SK-N-SH (cell line): ENCODE measurements at regions not wholly inside any gene's neighbourhood (a gene's known extent, or its start where the extent isn't known, plus 50 kb on each side); places are given as distances from the start of the nearest gene placed in this dataset.
A peak's percentile ranks its signal among the peaks of the same experiment; 100 is the strongest.

Source experiments
- CTCF ChIA-PET: fragments of 300-600, 350-600 bp; formaldehyde crosslinking; extraction: SDS; loops from one replicate; lab custom pipeline; 2021; lab: Yijun Ruan, JAX
- POLR2A ChIA-PET: fragments of 350-600 bp; sonication (Branson Sonifier 250); formaldehyde crosslinking; extraction: SDS; loops from one replicate; lab custom pipeline; 2020; ENCODE audit warnings: antibody characterized with exemption, inconsistent platforms; lab: Yijun Ruan, JAX
- DNase-seq: peaks from one replicate; pipeline ENCODE4 v3.0.0; 2012
- H2AFZ ChIP-seq: fragments of 200-600 bp; sonication (generic); 2 replicates; pipeline ENCODE4 v1.8.1; 2016; ENCODE audit warnings: antibody characterized with exemption, mild to moderate bottlenecking, low read depth
- H3F3A ChIP-seq: fragments of 200-600 bp; sonication (generic); replicated peaks from 2 replicates; pipeline ENCODE3; 2016; ENCODE audit warnings: antibody characterized with exemption, mild to moderate bottlenecking; ENCODE audit not compliant: insufficient read depth
- H3K27ac ChIP-seq, 2 experiments: fragments of 200-500 bp in 1 of 2; fragments of 200-600 bp in 1 of 2; sonication (Bioruptor generic) in 1 of 2; sonication (generic), shearing (Covaris generic) in 1 of 2; 2 replicates each; pipeline versions ENCODE4 v1.5.1 to v1.6.1; 2014 to 2016; ENCODE audit warnings: low read depth in 2 of 2, inconsistent platforms in 1 of 2, low read length in 1 of 2, mild to moderate bottlenecking in 1 of 2, mixed read lengths in 1 of 2
- H3K27me3 ChIP-seq: fragments of 200-600 bp; sonication (generic), shearing (Covaris generic); 2 replicates; pipeline ENCODE4 v1.6.1; 2016; ENCODE audit warnings: mixed run types; ENCODE audit not compliant: insufficient read depth
- H3K36me3 ChIP-seq, 2 experiments: fragments of 200-500 bp in 1 of 2; fragments of 200-600 bp in 1 of 2; sonication (Bioruptor generic) in 1 of 2; sonication (generic) in 1 of 2; replicated peaks in 1 of 2; 2 replicates each; pipeline versions ENCODE3 to v1.5.1; 2014 to 2016; ENCODE audit warnings: low read length in 1 of 2, mild to moderate bottlenecking in 1 of 2; ENCODE audit not compliant: insufficient read depth in 2 of 2, control insufficient read depth in 1 of 2
- H3K4me1 ChIP-seq, 2 experiments: fragments of 200-500 bp in 1 of 2; fragments of 200-600 bp in 1 of 2; sonication (Bioruptor generic) in 1 of 2; sonication (generic), shearing (Covaris generic) in 1 of 2; 2 replicates each; pipeline versions ENCODE4 v1.5.1 to v1.6.1; 2014 to 2016; ENCODE audit warnings: low read depth in 1 of 2, low read length in 1 of 2, mixed run types in 1 of 2; ENCODE audit not compliant: insufficient read depth in 2 of 2, control insufficient read depth in 1 of 2
- H3K4me2 ChIP-seq: fragments of 200-600 bp; sonication (generic), shearing (Covaris generic); 2 replicates; pipeline ENCODE4 v1.6.1; 2017; ENCODE audit warnings: mixed run types
- H3K4me3 ChIP-seq, 2 experiments: fragments of 200-500 bp in 1 of 2; fragments of 200-600 bp in 1 of 2; sonication (Bioruptor generic) in 1 of 2; sonication (generic), shearing (Covaris generic) in 1 of 2; 2 replicates each; pipeline versions ENCODE4 v1.5.1 to v1.8.1; 2014 to 2016; ENCODE audit warnings: low read depth in 2 of 2, inconsistent platforms in 1 of 2, low read length in 1 of 2, mild to moderate bottlenecking in 1 of 2, mixed read lengths in 1 of 2, moderate library complexity in 1 of 2
- H3K79me2 ChIP-seq: fragments of 200-600 bp; sonication (generic); 2 replicates; pipeline ENCODE4 v1.8.1; 2017; ENCODE audit warnings: mild to moderate bottlenecking; ENCODE audit not compliant: insufficient read depth
- H3K9ac ChIP-seq: fragments of 200-600 bp; sonication (generic); 2 replicates; pipeline ENCODE4 v1.6.1; 2017; ENCODE audit warnings: mixed run types
- H3K9me2 ChIP-seq: fragments of 200-600 bp; sonication (generic); 2 replicates; pipeline ENCODE4 v1.6.1; 2017; ENCODE audit warnings: mixed run types
- H3K9me3 ChIP-seq: fragments of 200-600 bp; sonication (generic); 2 replicates; pipeline ENCODE4 v1.6.1; 2017; ENCODE audit warnings: mixed run types, mild to moderate bottlenecking, moderate library complexity
- H4K20me1 ChIP-seq: fragments of 200-600 bp; sonication (generic); 2 replicates; pipeline ENCODE4 v1.6.1; 2017; ENCODE audit warnings: mild to moderate bottlenecking, mixed run types; ENCODE audit not compliant: insufficient read depth
- EP300 ChIP-seq, 2 experiments: IDR thresholded peaks; 2 replicates each; pipeline versions ENCODE4 v1.4.0 to v1.6.1; 2012; ENCODE audit warnings: borderline replicate concordance in 1 of 2, low read depth in 1 of 2, low read length in 1 of 2
- FOXM1 ChIP-seq: IDR thresholded peaks from 2 replicates; pipeline ENCODE4 v1.4.0; 2012; ENCODE audit warnings: low read depth, mild to moderate bottlenecking
- GATA2 ChIP-seq: sonication (generic); formaldehyde crosslinking; IDR thresholded peaks from 2 replicates; pipeline ENCODE4 v1.5.0; 2020; ENCODE audit warnings: mild to moderate bottlenecking, missing genetic modification reagents
- MEF2A ChIP-seq: IDR thresholded peaks from 2 replicates; pipeline ENCODE4 v1.4.0; 2012; ENCODE audit warnings: low read depth, borderline replicate concordance
- RAD21 ChIP-seq: IDR thresholded peaks from 2 replicates; pipeline ENCODE4 v1.6.1; 2012; ENCODE audit warnings: mild to moderate bottlenecking, low read length
- RXRA ChIP-seq: IDR thresholded peaks from 2 replicates; pipeline ENCODE4 v1.4.0; 2012; ENCODE audit warnings: low read depth, mild to moderate bottlenecking, borderline replicate concordance
- SMC3 ChIP-seq: IDR thresholded peaks from 2 replicates; pipeline ENCODE4 v1.6.1; 2012; ENCODE audit warnings: low read depth, low read length, improper control_type of control experiment
- TAF1 ChIP-seq: IDR thresholded peaks from 2 replicates; pipeline ENCODE4 v1.6.1; 2012; ENCODE audit warnings: low read depth, mild to moderate bottlenecking, low read length, moderate library complexity, borderline replicate concordance
- TCF12 ChIP-seq: IDR thresholded peaks from 2 replicates; pipeline ENCODE4 v1.4.0; 2012
- WGBS: methylation state at CpG from one replicate; pipeline ENCODE4 v1.1.6; 2017; ENCODE audit warnings: low lambda C conversion rate; 5-methylcytosine and 5-hydroxymethylcytosine counted together
- TF ChIP-seq, protein P1 (sequence below): fragments of 200-600 bp; sonication (generic); IDR thresholded peaks from 2 replicates; pipeline ENCODE4 v1.6.1; 2017; ENCODE audit warnings: antibody characterized with exemption, mild to moderate bottlenecking, moderate library complexity
- TF ChIP-seq, protein P2 (sequence below): fragments of 150-350 bp; IDR thresholded peaks from 2 replicates; pipeline ENCODE4 v1.6.1; 2017; ENCODE audit warnings: antibody characterized with exemption, low read length, low read depth, borderline replicate concordance

DNA sequence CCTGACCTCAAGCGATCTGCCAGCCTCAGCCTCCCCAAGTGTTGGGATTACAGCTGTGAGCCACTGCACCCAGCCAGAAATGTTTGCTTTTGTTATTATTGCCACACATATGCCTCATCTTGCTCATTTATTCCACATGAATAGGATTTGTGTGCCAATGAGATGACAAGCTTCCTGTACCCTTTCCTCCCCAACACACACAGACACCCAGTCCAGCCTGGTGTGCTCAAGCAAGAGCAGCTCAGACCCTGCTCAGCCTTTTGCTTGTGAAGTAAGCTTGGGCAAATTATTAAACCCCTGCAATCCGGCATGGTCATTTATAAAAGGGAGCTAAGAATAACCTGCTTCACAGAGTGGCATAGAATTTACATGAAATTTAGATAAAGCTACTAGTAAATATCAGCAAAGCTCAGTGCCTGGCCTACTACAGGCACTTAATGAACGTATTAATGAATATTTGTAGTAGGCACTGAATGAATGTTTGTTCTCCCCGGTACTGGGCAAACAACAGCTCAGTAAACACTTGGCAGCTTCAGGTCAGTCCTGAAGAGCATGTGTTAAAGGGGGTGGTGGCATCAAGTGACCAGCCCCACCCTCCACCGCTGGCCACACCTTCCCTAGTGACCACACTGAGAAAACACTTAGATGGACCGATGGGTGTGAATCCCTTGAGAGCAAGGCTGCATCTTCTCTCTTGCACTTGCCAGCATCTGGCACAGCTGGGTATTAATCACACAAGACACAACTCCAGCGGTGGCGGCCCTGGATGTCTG is 280.2 kb downstream of the SRBD1 start:
- no peaks in the 10 kb centered on the region for H3K27me3 ChIP-seq
- H3K4me3 ChIP-seq, result no peak overlapping the region
- POLR2A ChIA-PET, result interaction anchor here (1.0 kb wide), 1 partner anchor 15 kb away, joined by 3 read pairs; no protein-coding TSS in a partner anchor
- whole genome bisulfite sequencing, result 81% methylated on average over 8 of the region's 8 CpGs
- CTCF ChIA-PET, result interaction anchor here (0.5 to 1.7 kb wide), 9 partner anchors 9 to 349 kb away, joined by 3 to 5 read pairs (median 3); no protein-coding TSS in a partner anchor
- H3K9ac ChIP-seq, result no peak overlapping the region
- no peaks in the 10 kb centered on the region for H3K79me2 ChIP-seq
- H3F3A ChIP-seq, result no peaks in the 10 kb centered on the region
- H3K4me2 ChIP-seq, result no peak overlapping the region
- no peak overlapping the region for H2AFZ ChIP-seq
- no peak for TF ChIP-seq GATA2
- no peak for TF ChIP-seq TAF1
- no peak for TF ChIP-seq TCF12
- TF ChIP-seq MEF2A, result no peak
- H3K9me2 ChIP-seq, result no peaks in the 10 kb centered on the region
- H4K20me1 ChIP-seq, result no peaks in the 10 kb centered on the region
- no peaks in the 10 kb centered on the region for H3K36me3 ChIP-seq
- no peak for DNase-seq
- no peaks in the 10 kb centered on the region for H3K9me3 ChIP-seq
- H3K27ac ChIP-seq, result no peak overlapping the region
- peaks cover 0 to 32% of the 10 kb centered on the region in 2 experiments; a peak in 1 of 4 replicates for H3K4me1 ChIP-seq

DNA sequence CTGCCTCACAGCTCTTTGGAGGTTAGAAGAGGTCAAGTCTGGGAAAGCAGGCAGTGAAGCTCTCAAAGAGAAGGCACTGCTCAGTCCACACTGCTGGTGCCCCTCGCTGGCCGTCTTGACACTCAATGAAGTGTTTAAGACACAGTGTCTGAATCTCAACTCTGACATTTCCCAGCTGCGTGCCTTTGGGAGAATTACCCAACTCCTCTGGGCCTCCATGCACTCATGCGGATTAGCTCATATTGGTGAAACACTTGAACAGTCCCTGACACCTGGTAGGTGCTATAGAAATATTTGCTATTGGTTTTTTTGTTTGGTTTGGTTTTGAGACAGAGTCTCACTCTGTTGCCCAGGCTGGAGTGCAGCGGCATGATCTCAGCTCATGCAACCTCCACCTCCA is 281.0 kb downstream of the SRBD1 start:
- WGBS, result 94% methylated on average over 5 of the region's 5 CpGs
- H3K9me3 ChIP-seq, result no peaks in the 10 kb centered on the region
- no peaks in the 10 kb centered on the region for H3K36me3 ChIP-seq
- ChIA-PET CTCF (interaction anchor here (0.5 to 1.7 kb wide), 7 partner anchors 10 to 349 kb away, joined by 3 to 5 read pairs (median 3); no protein-coding TSS in a partner anchor), POLR2A (interaction anchor here (1.0 kb wide), 1 partner anchor 16 kb away, joined by 3 read pairs; no protein-coding TSS in a partner anchor)
- H3K9me2 ChIP-seq, result no peaks in the 10 kb centered on the region
- H4K20me1 ChIP-seq, result no peaks in the 10 kb centered on the region
- H3K4me1 ChIP-seq, result peaks cover 0 to 32% of the 10 kb centered on the region in 2 experiments; a peak in 1 of 4 replicates
- no peaks in the 10 kb centered on the region for H3F3A ChIP-seq
- H3K79me2 ChIP-seq, result no peaks in the 10 kb centered on the region
- H3K27ac ChIP-seq, result no peak overlapping the region
- DNase-seq, result no peak
- no peak overlapping the region for H2AFZ ChIP-seq
- no peak overlapping the region for H3K4me2 ChIP-seq
- no peaks in the 10 kb centered on the region for H3K27me3 ChIP-seq
- TF ChIP-seq RXRA, result no peak
- TF ChIP-seq EP300 (IDR thresholded peaks at IDR 0.05; ENCODE audit: borderline replicate concordance in 1 of 2, low read depth in 1 of 2, low read length in 1 of 2), result no peak
- no peak for TF ChIP-seq TAF1
- TF ChIP-seq FOXM1, result no peak
- TF ChIP-seq SMC3, result no peak
- TF ChIP-seq RAD21, result no peak
- TF ChIP-seq GATA2, result no peak
- TF ChIP-seq, all 33 proteins: peak for 0
- Histone ChIP-seq H3K4me3 (no peak overlapping the region), H3K9ac (no peak overlapping the region)

DNA sequence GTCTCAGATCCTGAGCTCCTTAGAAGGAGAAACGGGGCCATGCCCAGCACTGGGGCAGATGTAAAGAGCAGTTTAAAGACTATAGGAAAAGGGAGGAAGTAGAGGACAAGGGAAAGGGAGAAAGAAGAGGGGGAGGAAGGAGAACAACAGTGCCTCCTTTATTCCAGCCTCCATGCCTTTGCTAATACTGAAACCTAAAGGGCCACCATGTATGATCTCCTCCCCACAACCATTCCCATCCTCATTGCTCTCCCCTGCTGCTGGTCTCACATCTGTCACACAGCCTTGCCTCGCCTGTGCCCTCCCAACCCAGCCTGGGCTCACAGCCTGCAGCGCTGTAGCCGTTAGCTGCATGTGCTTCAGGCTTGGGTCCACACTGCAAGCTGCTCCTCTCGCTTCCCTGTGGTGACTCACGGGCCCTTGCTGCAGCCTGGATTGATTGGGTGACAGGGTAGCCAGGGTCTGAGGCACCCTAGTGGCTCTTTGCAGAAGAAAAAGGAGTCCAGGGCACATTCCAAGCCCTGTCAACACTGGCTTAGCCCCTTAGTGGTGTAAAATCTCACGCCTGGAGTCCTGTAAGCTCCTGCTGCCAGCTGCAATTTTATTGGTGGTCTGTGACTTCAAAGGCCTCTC is 281.9 kb downstream of the SRBD1 start:
- POLR2A ChIA-PET, result no interaction called here
- CTCF ChIA-PET, result interaction anchor here (1.0 to 1.7 kb wide), 4 partner anchors 42 to 348 kb away, joined by 3 to 5 read pairs (median 3); no protein-coding TSS in a partner anchor

More for the DNA sequence above, 281.9 kb downstream of the SRBD1 start:
- DNase-seq, result no peak
- Histone ChIP-seq H3F3A (no peaks in the 10 kb centered on the region), H3K27ac (no peak overlapping the region), H3K4me2 (no peak overlapping the region), H3K9me3 (no peaks in the 10 kb centered on the region), H3K36me3 (no peaks in the 10 kb centered on the region), H4K20me1 (no peaks in the 10 kb centered on the region), H3K4me1 (peaks cover 0 to 27% of the 10 kb centered on the region in 2 experiments; a peak in 1 of 4 replicates), H3K27me3 (no peaks in the 10 kb centered on the region), H3K4me3 (no peak overlapping the region), H2AFZ (no peak overlapping the region), H3K9me2 (no peaks in the 10 kb centered on the region), H3K9ac (no peak overlapping the region), H3K79me2 (no peaks in the 10 kb centered on the region)
- WGBS, result 74% methylated on average over 7 of the region's 7 CpGs
- TF ChIP-seq, protein P1, sequence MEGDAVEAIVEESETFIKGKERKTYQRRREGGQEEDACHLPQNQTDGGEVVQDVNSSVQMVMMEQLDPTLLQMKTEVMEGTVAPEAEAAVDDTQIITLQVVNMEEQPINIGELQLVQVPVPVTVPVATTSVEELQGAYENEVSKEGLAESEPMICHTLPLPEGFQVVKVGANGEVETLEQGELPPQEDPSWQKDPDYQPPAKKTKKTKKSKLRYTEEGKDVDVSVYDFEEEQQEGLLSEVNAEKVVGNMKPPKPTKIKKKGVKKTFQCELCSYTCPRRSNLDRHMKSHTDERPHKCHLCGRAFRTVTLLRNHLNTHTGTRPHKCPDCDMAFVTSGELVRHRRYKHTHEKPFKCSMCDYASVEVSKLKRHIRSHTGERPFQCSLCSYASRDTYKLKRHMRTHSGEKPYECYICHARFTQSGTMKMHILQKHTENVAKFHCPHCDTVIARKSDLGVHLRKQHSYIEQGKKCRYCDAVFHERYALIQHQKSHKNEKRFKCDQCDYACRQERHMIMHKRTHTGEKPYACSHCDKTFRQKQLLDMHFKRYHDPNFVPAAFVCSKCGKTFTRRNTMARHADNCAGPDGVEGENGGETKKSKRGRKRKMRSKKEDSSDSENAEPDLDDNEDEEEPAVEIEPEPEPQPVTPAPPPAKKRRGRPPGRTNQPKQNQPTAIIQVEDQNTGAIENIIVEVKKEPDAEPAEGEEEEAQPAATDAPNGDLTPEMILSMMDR, result peak; percentile 23
- TF ChIP-seq, protein P2, sequence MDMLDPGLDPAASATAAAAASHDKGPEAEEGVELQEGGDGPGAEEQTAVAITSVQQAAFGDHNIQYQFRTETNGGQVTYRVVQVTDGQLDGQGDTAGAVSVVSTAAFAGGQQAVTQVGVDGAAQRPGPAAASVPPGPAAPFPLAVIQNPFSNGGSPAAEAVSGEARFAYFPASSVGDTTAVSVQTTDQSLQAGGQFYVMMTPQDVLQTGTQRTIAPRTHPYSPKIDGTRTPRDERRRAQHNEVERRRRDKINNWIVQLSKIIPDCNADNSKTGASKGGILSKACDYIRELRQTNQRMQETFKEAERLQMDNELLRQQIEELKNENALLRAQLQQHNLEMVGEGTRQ, result no peak
